ENCODE measurements at regions not wholly inside any gene's neighbourhood (a gene's known extent, or its start where the extent isn't known, plus 50 kb on each side); places are given as distances from the start of the nearest gene placed in this dataset.

DNA sequence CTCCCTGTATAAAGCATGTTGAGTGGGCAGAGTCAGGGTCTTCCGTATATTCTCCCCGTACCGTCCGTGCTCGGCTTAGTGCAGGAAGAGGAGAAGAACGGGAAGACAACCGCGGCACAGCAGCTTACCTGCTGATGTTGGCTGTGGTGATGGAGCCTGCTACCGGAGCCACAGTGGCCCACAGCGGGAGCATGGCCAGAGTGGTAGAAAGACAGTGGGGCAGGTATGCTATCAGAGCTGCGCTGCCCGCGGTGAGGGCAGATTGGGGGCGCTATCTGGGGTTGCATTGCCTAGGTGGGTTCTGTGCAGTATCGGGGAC lies 120.7 kb upstream of the VPREB1 start:
- Histone ChIP-seq H3K4me1 (ENCODE audit: low read length) (no peaks in the 10 kb centered on the region), H3K4me3 (ENCODE audit: low read length) (no peak overlapping the region), H3K27me3 (ENCODE audit: low read depth, low read length) (peaks cover 3% of the 10 kb centered on the region; the same call in 1 of the 2 replicates), H3K79me2 (ENCODE audit: low read length) (no peaks in the 10 kb centered on the region), H3K9ac (ENCODE audit: low read length) (no peak overlapping the region), H3K36me3 (replicated peaks; ENCODE audit: low read depth, low read length) (no peaks in the 10 kb centered on the region), H2AFZ (ENCODE audit: low read depth, low read length) (no peak overlapping the region), H3K4me2 (ENCODE audit: low read length) (no peak overlapping the region), H3K9me3 (ENCODE audit: insufficient read depth, low read length) (no peaks in the 10 kb centered on the region), H3K27ac (ENCODE audit: low read length) (no peak overlapping the region), H4K20me1 (ENCODE audit: insufficient read depth, low read length) (no peaks in the 10 kb centered on the region)
- no peak for TF ChIP-seq EZH2phosphoT487 (IDR thresholded peaks at IDR 0.05; ENCODE audit: low read depth)
- TF ChIP-seq, protein P1, sequence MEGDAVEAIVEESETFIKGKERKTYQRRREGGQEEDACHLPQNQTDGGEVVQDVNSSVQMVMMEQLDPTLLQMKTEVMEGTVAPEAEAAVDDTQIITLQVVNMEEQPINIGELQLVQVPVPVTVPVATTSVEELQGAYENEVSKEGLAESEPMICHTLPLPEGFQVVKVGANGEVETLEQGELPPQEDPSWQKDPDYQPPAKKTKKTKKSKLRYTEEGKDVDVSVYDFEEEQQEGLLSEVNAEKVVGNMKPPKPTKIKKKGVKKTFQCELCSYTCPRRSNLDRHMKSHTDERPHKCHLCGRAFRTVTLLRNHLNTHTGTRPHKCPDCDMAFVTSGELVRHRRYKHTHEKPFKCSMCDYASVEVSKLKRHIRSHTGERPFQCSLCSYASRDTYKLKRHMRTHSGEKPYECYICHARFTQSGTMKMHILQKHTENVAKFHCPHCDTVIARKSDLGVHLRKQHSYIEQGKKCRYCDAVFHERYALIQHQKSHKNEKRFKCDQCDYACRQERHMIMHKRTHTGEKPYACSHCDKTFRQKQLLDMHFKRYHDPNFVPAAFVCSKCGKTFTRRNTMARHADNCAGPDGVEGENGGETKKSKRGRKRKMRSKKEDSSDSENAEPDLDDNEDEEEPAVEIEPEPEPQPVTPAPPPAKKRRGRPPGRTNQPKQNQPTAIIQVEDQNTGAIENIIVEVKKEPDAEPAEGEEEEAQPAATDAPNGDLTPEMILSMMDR (IDR thresholded peaks at IDR 0.05; ENCODE audit: low read depth, low read length), result no peak

DNA sequence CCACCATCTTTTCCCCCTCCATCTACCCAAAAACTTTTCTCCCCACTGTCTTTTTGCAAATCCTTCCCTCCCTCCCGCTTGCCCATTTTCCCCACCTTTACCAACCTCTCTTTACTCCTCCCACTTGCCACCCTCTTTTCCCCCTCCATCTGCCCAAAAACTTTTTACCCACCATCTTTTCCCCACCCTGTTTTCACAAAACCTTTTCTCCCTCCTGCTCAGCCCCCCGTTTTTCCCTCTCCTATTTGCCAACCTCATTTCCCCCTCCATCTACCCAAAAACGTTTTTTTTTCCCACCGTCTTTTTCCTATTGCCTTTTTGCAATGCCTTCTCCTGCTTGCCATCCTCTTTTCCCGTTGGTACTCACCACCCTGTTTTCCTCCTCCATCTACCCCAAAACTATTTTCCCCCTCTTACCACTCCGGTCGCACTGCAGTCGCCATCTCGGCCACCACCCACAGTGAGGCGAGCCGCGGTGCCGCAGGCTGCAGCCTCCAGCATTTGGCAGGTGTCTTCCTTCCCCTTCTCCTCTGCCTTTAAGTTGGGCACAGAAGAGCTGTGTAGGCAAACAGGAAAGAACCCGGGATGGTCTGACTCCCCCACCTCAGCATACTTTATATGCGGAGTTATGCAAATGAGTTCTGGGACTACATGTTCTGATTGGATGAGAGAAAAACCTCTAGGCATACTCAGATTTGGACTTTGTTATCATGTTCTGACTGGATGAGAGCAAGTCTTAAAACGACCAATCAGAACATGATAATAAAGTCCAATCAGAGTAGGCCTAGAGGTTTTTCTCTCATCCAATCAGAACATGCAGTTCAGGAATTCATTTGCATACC lies 121.2 kb upstream of the VPREB1 start:
- Histone ChIP-seq H4K20me1 (ENCODE audit: insufficient read depth, low read length) (no peaks in the 10 kb centered on the region), H3K79me2 (ENCODE audit: low read length) (no peaks in the 10 kb centered on the region), H3K4me2 (ENCODE audit: low read length) (no peak overlapping the region), H3K4me1 (ENCODE audit: low read length) (no peaks in the 10 kb centered on the region), H3K9me3 (ENCODE audit: insufficient read depth, low read length) (no peaks in the 10 kb centered on the region), H3K36me3 (replicated peaks; ENCODE audit: low read depth, low read length) (no peaks in the 10 kb centered on the region), H3K4me3 (ENCODE audit: low read length) (no peak overlapping the region), H2AFZ (ENCODE audit: low read depth, low read length) (no peak overlapping the region), H3K27ac (ENCODE audit: low read length) (no peak overlapping the region), H3K27me3 (ENCODE audit: low read depth, low read length) (peaks cover 3% of the 10 kb centered on the region; the same call in 1 of the 2 replicates), H3K9ac (ENCODE audit: low read length) (no peak overlapping the region)
- TF ChIP-seq, protein P1 (IDR thresholded peaks at IDR 0.05; ENCODE audit: low read depth, low read length), result no peak
- TF ChIP-seq EZH2phosphoT487 (IDR thresholded peaks at IDR 0.05; ENCODE audit: low read depth), result no peak

DNA sequence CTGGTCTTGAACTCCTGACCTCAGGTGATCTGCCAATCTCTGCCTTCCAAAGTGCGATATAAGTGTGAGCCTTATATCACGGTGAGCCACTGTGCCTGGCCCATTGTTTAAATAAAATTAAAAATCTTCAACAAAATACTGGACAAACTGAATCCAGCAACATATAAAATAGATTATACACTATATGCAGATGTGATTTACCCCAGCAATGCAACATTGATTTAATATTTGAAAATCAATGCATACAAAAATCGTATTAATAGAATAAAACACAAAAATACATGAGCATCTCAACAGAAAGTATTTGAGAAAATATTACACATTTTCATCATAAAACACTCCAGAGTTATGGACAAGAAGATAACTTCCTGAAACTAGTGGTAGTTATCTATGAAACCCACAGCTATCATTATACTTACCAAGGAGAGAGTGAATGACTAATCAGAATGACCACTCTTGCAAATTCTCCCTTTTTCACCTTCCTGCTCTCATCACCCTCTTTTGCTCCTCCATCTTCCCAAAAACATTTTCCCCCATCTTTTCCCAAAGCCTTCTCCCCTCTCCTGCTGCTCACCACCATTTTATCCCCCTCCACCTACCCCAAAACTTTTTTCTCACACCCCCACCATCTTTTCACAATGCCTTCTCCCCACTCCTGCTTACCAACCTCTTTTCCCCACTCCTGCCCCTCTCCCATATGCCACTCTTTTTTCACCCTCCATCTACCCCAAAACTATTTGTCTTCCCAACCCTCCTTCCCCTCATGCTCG lies 122.1 kb upstream of the VPREB1 start:
- no peak overlapping the region for H3K4me3 ChIP-seq (ENCODE audit: low read length)
- no peaks in the 10 kb centered on the region for H3K79me2 ChIP-seq (ENCODE audit: low read length)
- H3K4me2 ChIP-seq (ENCODE audit: low read length), result no peak overlapping the region
- H2AFZ ChIP-seq (ENCODE audit: low read depth, low read length), result no peak overlapping the region
- no peak overlapping the region for H3K27ac ChIP-seq (ENCODE audit: low read length)
- H4K20me1 ChIP-seq (ENCODE audit: insufficient read depth, low read length), result no peaks in the 10 kb centered on the region
- H3K9ac ChIP-seq (ENCODE audit: low read length), result no peak overlapping the region
- TF ChIP-seq, protein P1 (IDR thresholded peaks at IDR 0.05; ENCODE audit: low read depth, low read length), result no peak
- TF ChIP-seq EZH2phosphoT487 (IDR thresholded peaks at IDR 0.05; ENCODE audit: low read depth), result no peak
- no peaks in the 10 kb centered on the region for H3K36me3 ChIP-seq (replicated peaks; ENCODE audit: low read depth, low read length)
- H3K27me3 ChIP-seq (ENCODE audit: low read depth, low read length), result 0 out of 2 replicates have a peak, but pooled peaks cover 3% of the 10 kb centered on the region
- H3K9me3 ChIP-seq (ENCODE audit: insufficient read depth, low read length), result no peaks in the 10 kb centered on the region
- H3K4me1 ChIP-seq (ENCODE audit: low read length), result no peaks in the 10 kb centered on the region

DNA sequence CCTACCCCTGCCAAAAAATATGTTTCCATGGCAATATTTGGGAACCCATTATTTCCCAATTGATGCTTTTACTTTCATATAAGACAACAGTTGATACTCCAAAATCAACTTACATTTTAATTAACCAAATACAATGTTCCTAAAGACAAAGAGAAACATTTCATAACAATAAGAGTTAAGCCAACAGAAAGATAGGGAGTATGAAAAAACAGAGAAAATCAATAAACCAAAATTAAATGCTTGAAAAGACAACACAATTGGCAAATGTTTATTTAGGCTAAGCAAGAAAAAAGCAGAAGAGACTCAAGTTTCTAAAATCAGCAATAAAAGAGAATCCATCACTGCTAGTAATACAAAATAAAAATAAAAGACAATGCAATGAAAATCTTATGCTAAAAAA lies 123.1 kb upstream of the VPREB1 start:
- H3K4me2 ChIP-seq (ENCODE audit: low read length), result no peak overlapping the region
- H3K79me2 ChIP-seq (ENCODE audit: low read length), result no peaks in the 10 kb centered on the region
- H3K4me3 ChIP-seq (ENCODE audit: low read length), result no peak overlapping the region
- H3K9ac ChIP-seq (ENCODE audit: low read length), result no peak overlapping the region
- H4K20me1 ChIP-seq (ENCODE audit: insufficient read depth, low read length), result no peaks in the 10 kb centered on the region
- no peak overlapping the region for H2AFZ ChIP-seq (ENCODE audit: low read depth, low read length)
- H3K36me3 ChIP-seq (replicated peaks; ENCODE audit: low read depth, low read length), result no peaks in the 10 kb centered on the region
- H3K27me3 ChIP-seq (ENCODE audit: low read depth, low read length), result 0 out of 2 replicates have a peak, but pooled peaks cover 3% of the 10 kb centered on the region
- H3K27ac ChIP-seq (ENCODE audit: low read length), result no peak overlapping the region
- no peaks in the 10 kb centered on the region for H3K4me1 ChIP-seq (ENCODE audit: low read length)
- H3K9me3 ChIP-seq (ENCODE audit: insufficient read depth, low read length), result no peaks in the 10 kb centered on the region
- no peak for TF ChIP-seq EZH2phosphoT487 (IDR thresholded peaks at IDR 0.05; ENCODE audit: low read depth)
- TF ChIP-seq, protein P1 (IDR thresholded peaks at IDR 0.05; ENCODE audit: low read depth, low read length), result no peak
